GM23338 (cell line): ENCODE measurements at regions not wholly inside any gene's neighbourhood (a gene's known extent, or its start where the extent isn't known, plus 50 kb on each side); places are given as distances from the start of the nearest gene placed in this dataset.

ENCODE experiments used
- CTCF ChIP-seq, 2 experiments: fragments of 200-600 bp in 1 of 2; sonication (generic) in 1 of 2; conservative IDR thresholded peaks; 2 replicates each; pipeline versions ENCODE4 v1.5.1 to v1.6.1; 2016 to 2017; ENCODE audit warnings: antibody characterized with exemption in 2 of 2, low read depth in 2 of 2, mild to moderate bottlenecking in 2 of 2, moderate library complexity in 1 of 2
- EZH2 ChIP-seq: fragments of 200-600 bp; sonication (generic); IDR thresholded peaks from one replicate; pipeline ENCODE4 v1.8.0; 2017; ENCODE audit warnings: antibody characterized with exemption, mild to moderate bottlenecking, low read depth; ENCODE audit not compliant: unreplicated experiment
- JUNB ChIP-seq: IDR thresholded peaks from one replicate; pipeline ENCODE4 v1.6.1; 2016; ENCODE audit warnings: antibody characterized with exemption; ENCODE audit not compliant: unreplicated experiment
- NANOG ChIP-seq: IDR thresholded peaks from 2 replicates; pipeline ENCODE4 v1.6.1; 2016; ENCODE audit warnings: antibody characterized with exemption, borderline replicate concordance
- POLR2AphosphoS5 ChIP-seq: IDR thresholded peaks from 2 replicates; pipeline ENCODE4 v1.6.1; 2016; ENCODE audit warnings: antibody characterized with exemption, low read depth
- REST ChIP-seq: IDR thresholded peaks from one replicate; pipeline ENCODE4 v1.6.1; 2018; ENCODE audit warnings: antibody characterized with exemption; ENCODE audit not compliant: unreplicated experiment
- STAT1 ChIP-seq: IDR thresholded peaks from one replicate; pipeline ENCODE4 v1.6.1; 2016; ENCODE audit warnings: antibody characterized with exemption; ENCODE audit not compliant: unreplicated experiment
- ZNF114 ChIP-seq: fragments of 250-450 bp; sonication (Bioruptor Pico); IDR thresholded peaks from 2 replicates; pipeline ENCODE4 v1.5.0; 2020; ENCODE audit warnings: mild to moderate bottlenecking, moderate library complexity
- ZNF331 ChIP-seq: fragments of 250-450 bp; sonication (Bioruptor Pico); IDR thresholded peaks from 2 replicates; pipeline ENCODE4 v1.5.0; 2020; ENCODE audit warnings: low read depth, mild to moderate bottlenecking, moderate library complexity
- ZNF462 ChIP-seq: fragments of 250-450 bp; sonication (Bioruptor Pico); IDR thresholded peaks from 2 replicates; pipeline ENCODE4 v1.5.0; 2020; ENCODE audit warnings: mild to moderate bottlenecking, moderate library complexity

GRCh38 chr7:42618651-42619360 is 293.1 kb downstream of the C7orf25 start (continued):
- TF ChIP-seq ZNF462 (CRISPR knock-in tag) (no peak), POLR2AphosphoS5 (no peak), EZH2 (no peak), NANOG (no peak), STAT1 (no peak), CTCF (conservative IDR thresholded peaks at IDR 0.05; ENCODE audit: low read depth in 2 of 2) (no peak), ZNF114 (CRISPR knock-in tag) (no peak), REST (no peak), ZNF331 (no peak), JUNB (no peak)
